ENCODE measurements at regions not wholly inside any gene's neighbourhood (a gene's known extent, or its start where the extent isn't known, plus 50 kb on each side); places are given as distances from the start of the nearest gene placed in this dataset.

DNA sequence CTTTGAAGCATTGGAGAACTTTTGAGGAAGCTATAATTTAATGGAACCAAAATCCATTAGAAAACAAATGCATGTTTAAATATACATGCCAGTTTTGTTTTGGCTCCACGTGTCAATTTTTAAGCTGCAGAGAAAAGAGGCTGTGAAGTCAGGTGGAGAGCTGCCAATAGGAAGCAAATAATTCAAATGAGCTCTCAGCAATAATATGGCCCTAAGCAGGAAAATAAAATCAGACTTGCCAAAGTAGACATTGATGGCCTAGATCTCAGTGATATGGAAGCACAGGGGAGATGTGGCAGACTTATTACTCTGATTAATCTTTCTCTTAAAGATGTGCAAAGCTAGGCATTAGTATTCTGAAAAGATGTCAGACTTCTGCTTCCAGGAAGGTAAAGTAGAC, 769.8 kb upstream of the NDST4 start:
- Mint-ChIP-seq H3K4me3 (no peak overlapping the region), H3K4me1 (no peaks in the 10 kb centered on the region), H3K36me3 (ENCODE audit: low read depth) (no peaks in the 10 kb centered on the region), H3K9me3 (no peaks in the 10 kb centered on the region), H3K27ac (no peak overlapping the region), H3K27me3 (no peaks in the 10 kb centered on the region)
- ATAC-seq (ENCODE audit: low read depth) (no peak), DNase-seq (no peak)
- POLR2A ChIA-PET = no interaction called here
- TF ChIP-seq, protein P1, sequence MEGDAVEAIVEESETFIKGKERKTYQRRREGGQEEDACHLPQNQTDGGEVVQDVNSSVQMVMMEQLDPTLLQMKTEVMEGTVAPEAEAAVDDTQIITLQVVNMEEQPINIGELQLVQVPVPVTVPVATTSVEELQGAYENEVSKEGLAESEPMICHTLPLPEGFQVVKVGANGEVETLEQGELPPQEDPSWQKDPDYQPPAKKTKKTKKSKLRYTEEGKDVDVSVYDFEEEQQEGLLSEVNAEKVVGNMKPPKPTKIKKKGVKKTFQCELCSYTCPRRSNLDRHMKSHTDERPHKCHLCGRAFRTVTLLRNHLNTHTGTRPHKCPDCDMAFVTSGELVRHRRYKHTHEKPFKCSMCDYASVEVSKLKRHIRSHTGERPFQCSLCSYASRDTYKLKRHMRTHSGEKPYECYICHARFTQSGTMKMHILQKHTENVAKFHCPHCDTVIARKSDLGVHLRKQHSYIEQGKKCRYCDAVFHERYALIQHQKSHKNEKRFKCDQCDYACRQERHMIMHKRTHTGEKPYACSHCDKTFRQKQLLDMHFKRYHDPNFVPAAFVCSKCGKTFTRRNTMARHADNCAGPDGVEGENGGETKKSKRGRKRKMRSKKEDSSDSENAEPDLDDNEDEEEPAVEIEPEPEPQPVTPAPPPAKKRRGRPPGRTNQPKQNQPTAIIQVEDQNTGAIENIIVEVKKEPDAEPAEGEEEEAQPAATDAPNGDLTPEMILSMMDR (IDR thresholded peaks at IDR 0.05) = no peak
- CTCF ChIA-PET = no interaction called here
- intact Hi-C loops (cut with micrococcal nuclease) = no loop called here

DNA sequence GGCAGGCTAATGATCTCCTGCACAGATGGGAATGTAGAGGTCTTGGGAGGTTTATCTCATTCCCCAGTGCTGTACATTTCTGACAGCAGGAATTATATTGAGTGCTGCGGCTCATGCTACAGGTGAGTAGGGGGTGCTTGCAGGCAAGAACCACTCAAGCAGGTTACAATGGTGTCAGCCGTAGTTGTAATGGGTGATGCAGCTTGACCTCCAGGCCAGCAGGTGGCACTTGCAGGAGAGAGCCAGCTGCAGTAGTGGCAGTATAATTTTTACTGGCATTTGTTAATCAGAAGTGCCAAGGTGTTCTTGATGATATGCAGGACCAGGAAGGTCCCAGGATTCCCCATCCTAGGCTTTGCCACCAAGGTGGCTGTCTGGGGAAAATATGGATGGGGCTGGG, 759.6 kb upstream of the NDST4 start:
- POLR2A ChIA-PET = no interaction called here
- Mint-ChIP-seq H3K27me3 (no peaks in the 10 kb centered on the region), H3K27ac (no peak overlapping the region), H3K4me1 (no peaks in the 10 kb centered on the region), H3K36me3 (ENCODE audit: low read depth) (no peaks in the 10 kb centered on the region), H3K9me3 (no peaks in the 10 kb centered on the region), H3K4me3 (no peak overlapping the region)
- intact Hi-C loops (cut with micrococcal nuclease) = no loop called here
- TF ChIP-seq, protein P1 (IDR thresholded peaks at IDR 0.05) = no peak
- CTCF ChIA-PET = no interaction called here
- ATAC-seq (ENCODE audit: low read depth) (no peak), DNase-seq (no peak)

DNA sequence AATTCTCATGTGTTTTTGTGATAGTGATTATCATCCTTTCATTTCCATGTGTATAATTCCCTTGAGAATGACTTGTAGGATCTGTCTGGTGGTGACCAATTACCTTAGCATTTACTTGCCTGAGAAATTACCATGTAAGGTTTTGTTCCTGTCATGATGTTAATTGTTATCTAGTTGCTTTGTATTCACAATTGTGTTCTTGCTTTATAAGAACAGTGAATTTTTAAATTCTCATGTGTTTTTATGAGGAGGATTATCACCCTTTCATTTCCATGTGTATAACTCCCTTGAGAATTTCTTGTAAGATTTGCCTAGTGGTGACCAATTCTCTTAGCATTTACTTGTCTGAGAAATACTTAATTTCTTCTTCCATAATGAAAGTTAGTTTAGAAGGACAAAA, 758.2 kb upstream of the NDST4 start:
- TF ChIP-seq, protein P1 (IDR thresholded peaks at IDR 0.05) = no peak
- Mint-ChIP-seq H3K4me1 (no peaks in the 10 kb centered on the region), H3K9me3 (no peaks in the 10 kb centered on the region), H3K27me3 (no peaks in the 10 kb centered on the region), H3K36me3 (ENCODE audit: low read depth) (no peaks in the 10 kb centered on the region), H3K4me3 (no peak overlapping the region), H3K27ac (no peak overlapping the region)
- POLR2A ChIA-PET = no interaction called here
- no peak for ATAC-seq (ENCODE audit: low read depth)
- intact Hi-C loops (cut with micrococcal nuclease) = no loop called here
- CTCF ChIA-PET = no interaction called here
- no peak for DNase-seq

DNA sequence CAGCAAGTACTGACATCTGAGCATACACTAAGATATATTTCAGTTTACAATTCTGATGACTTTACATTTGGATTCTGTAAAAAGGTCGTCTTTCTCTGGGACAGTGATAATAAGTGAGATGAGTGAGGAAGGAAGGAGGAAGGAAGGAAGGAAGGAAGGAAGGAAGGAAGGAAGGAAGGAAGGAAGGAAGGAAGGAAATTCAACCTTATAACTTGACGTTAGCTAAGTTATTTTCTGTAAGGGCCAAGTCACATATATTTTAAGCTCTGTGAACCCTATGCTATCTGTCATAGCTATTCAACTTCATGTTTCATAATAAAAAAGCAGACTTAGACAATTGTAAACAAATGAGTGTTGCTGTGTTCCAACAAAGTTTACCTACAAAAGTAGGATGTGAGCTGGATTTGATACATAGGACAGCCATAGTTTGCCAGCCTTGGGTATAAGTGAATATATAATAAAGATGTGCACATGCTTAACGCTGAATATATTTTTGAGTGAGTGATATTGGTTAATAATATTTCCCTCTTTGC, 753.0 kb upstream of the NDST4 start:
- H3K9me3 Mint-ChIP-seq = no peaks in the 10 kb centered on the region
- ATAC-seq (ENCODE audit: low read depth) = no peak
- TF ChIP-seq, protein P1 (IDR thresholded peaks at IDR 0.05) = no peak
- H3K4me3 Mint-ChIP-seq = no peak overlapping the region
- no peak overlapping the region for H3K27ac Mint-ChIP-seq
- no peaks in the 10 kb centered on the region for H3K4me1 Mint-ChIP-seq
- ChIA-PET POLR2A (no interaction called here), CTCF (no interaction called here)
- no peaks in the 10 kb centered on the region for H3K36me3 Mint-ChIP-seq (ENCODE audit: low read depth)
- DNase-seq = no peak
- no peaks in the 10 kb centered on the region for H3K27me3 Mint-ChIP-seq
- intact Hi-C loops (cut with micrococcal nuclease) = no loop called here

DNA sequence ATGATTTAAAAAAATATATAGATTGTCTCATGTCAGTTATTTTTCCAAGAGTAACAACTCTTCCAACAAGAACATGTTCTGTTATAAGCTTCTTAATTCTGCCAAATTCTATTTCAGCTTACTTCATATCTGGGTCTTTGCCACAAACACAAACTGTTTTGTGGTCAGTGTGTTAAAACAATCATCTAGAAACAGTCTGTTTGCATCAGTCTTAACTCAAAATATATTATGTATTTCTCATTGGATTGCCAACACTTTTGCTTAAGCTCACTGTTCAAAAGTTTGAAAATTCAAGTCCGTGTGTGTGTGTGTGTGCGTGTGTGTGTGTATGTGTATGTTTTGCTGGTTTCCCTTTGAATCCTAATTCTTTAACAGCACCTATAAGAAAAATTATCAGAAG, 752.3 kb upstream of the NDST4 start:
- ChIA-PET POLR2A (no interaction called here), CTCF (no interaction called here)
- Mint-ChIP-seq H3K4me1 (no peaks in the 10 kb centered on the region), H3K4me3 (no peak overlapping the region), H3K9me3 (no peaks in the 10 kb centered on the region), H3K36me3 (ENCODE audit: low read depth) (no peaks in the 10 kb centered on the region), H3K27me3 (no peaks in the 10 kb centered on the region), H3K27ac (no peak overlapping the region)
- TF ChIP-seq, protein P1 (IDR thresholded peaks at IDR 0.05) = no peak
- intact Hi-C loops (cut with micrococcal nuclease) = no loop called here
- ATAC-seq (ENCODE audit: low read depth) (no peak), DNase-seq (no peak)
